WERI-Rb-1 (cell line): ENCODE measurements at regions not wholly inside any gene's neighbourhood (a gene's known extent, or its start where the extent isn't known, plus 50 kb on each side); places are given as distances from the start of the nearest gene placed in this dataset.

Experiments used
- DNase-seq: peaks from one replicate; pipeline ENCODE4 v3.0.0-alpha.2; 2020
- H3K27ac ChIP-seq: fragments of 250-450 bp; sonication (Bioruptor Pico); 2 replicates; pipeline ENCODE4 v1.5.1; 2020; ENCODE audit warnings: mild to moderate bottlenecking, moderate library complexity
- H3K27me3 ChIP-seq: fragments of 250-450 bp; sonication (Bioruptor Pico); 2 replicates; pipeline ENCODE4 v1.5.1; 2021; ENCODE audit warnings: mild to moderate bottlenecking, low read depth, moderate library complexity; ENCODE audit not compliant: insufficient read depth, severe bottlenecking
- H3K36me3 ChIP-seq: fragments of 250-450 bp; sonication (Bioruptor Pico); 2 replicates; pipeline ENCODE4 v1.5.1; 2020; ENCODE audit warnings: mild to moderate bottlenecking, moderate library complexity
- H3K4me3 ChIP-seq: 2 replicates; pipeline ENCODE4 v1.5.1; 2011; ENCODE audit warnings: low read depth, mild to moderate bottlenecking, control low read depth, low read length
- H3K9me3 ChIP-seq: fragments of 250-450 bp; sonication (Bioruptor Pico); 2 replicates; pipeline ENCODE4 v1.5.1; 2021; ENCODE audit warnings: mild to moderate bottlenecking, moderate library complexity; ENCODE audit not compliant: severe bottlenecking
- TF ChIP-seq, protein P1 (sequence below): IDR thresholded peaks from 2 replicates; pipeline ENCODE4 v1.5.1; 2011; ENCODE audit warnings: low read depth, mild to moderate bottlenecking, control low read depth, inconsistent platforms, low read length

DNA sequence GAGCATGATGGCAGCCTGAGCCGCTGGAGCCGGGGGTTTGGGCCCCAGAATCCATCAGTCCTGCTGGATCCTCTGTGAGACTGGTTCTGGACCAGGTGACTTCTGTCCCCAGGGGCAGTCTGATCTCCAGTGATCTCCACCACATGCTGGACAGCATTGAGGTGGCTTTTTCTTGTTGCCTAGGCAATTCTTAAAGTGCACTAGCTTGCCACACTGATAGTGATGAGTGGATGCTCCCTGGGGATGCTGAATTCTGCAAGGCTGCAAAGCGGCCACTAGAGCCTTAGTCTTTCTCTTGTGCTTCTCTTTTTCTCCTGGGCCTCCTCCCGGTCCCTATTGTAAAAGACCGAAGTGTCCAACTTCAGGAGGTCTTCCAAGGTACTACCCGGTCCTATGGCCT lies 70.4 kb upstream of the ATP11B start:
- DNase-seq, result no peak
- no peaks in the 10 kb centered on the region for H3K9me3 ChIP-seq
- H3K4me3 ChIP-seq, result no peak overlapping the region
- H3K27me3 ChIP-seq, result no peaks in the 10 kb centered on the region
- H3K27ac ChIP-seq, result no peak overlapping the region
- TF ChIP-seq, protein P1, sequence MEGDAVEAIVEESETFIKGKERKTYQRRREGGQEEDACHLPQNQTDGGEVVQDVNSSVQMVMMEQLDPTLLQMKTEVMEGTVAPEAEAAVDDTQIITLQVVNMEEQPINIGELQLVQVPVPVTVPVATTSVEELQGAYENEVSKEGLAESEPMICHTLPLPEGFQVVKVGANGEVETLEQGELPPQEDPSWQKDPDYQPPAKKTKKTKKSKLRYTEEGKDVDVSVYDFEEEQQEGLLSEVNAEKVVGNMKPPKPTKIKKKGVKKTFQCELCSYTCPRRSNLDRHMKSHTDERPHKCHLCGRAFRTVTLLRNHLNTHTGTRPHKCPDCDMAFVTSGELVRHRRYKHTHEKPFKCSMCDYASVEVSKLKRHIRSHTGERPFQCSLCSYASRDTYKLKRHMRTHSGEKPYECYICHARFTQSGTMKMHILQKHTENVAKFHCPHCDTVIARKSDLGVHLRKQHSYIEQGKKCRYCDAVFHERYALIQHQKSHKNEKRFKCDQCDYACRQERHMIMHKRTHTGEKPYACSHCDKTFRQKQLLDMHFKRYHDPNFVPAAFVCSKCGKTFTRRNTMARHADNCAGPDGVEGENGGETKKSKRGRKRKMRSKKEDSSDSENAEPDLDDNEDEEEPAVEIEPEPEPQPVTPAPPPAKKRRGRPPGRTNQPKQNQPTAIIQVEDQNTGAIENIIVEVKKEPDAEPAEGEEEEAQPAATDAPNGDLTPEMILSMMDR, result no peak
- no peaks in the 10 kb centered on the region for H3K36me3 ChIP-seq

DNA sequence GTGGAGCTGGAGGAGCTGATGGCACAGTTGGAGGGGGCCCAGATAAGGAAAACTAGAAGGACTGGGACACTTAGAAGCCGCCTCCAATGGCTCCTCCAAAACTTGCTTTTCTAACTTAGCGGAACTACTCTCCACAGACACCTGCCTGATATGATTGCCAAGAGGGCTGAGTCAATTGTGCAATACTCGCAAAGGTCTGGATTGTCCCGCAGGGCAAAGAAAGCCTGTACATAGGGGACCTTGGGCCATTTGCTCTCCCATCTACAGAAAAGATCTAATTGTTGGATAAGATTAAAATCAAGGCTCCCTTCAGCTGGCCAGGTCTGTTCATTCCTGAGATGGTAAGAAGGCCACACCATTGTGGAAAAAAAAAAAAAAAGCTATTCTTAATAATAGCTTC lies 69.7 kb upstream of the ATP11B start:
- H3K9me3 ChIP-seq, result no peaks in the 10 kb centered on the region
- H3K27ac ChIP-seq, result no peak overlapping the region
- no peaks in the 10 kb centered on the region for H3K36me3 ChIP-seq
- no peak overlapping the region for H3K4me3 ChIP-seq
- TF ChIP-seq, protein P1, result no peak
- no peaks in the 10 kb centered on the region for H3K27me3 ChIP-seq
- DNase-seq, result no peak

DNA sequence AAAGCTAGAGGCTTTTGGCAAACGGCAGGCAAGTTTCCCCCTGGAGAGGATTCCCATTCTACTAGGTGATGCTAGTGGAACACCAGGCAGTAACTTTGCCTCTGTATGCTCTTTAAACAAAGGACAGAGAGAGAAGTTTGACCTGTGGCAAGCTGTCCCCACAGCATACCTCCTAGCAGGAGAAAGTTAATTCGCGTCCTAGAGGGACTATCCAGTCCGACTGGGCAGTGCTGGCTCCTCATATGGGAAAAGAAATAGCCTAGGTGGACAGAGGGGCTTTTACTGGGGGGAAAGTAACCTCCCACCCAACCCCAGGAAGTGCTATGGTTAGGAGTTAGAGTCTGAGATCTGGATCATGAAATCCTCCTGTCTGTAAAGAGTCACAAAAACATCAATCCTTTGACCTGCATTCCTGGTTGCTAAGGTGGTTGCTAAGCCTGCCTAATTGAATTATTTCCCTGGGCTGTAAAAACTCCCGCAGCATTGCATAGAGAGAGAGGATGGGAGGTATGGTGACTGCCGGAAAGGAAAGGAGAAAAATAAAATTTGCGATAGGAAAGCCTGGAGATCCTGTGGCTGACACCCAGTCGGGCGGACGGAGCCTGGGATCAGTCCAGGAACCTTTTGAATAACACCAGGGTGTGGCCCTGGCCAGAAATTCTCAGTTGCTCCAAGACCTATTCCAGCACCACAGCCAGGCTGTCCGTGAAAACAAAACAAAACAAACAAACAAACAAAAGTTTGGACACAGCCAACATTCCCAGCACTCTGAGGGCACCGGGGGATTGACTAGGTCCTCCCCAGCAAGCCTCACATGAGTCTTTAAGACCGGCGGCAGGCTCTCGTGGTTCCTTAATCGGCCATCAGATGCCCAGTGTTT lies 67.7 kb upstream of the ATP11B start:
- no peaks in the 10 kb centered on the region for H3K36me3 ChIP-seq
- H3K9me3 ChIP-seq, result no peaks in the 10 kb centered on the region
- TF ChIP-seq, protein P1, result no peak
- no peaks in the 10 kb centered on the region for H3K27me3 ChIP-seq
- DNase-seq, result no peak
- H3K4me3 ChIP-seq, result no peak overlapping the region
- H3K27ac ChIP-seq, result no peak overlapping the region

DNA sequence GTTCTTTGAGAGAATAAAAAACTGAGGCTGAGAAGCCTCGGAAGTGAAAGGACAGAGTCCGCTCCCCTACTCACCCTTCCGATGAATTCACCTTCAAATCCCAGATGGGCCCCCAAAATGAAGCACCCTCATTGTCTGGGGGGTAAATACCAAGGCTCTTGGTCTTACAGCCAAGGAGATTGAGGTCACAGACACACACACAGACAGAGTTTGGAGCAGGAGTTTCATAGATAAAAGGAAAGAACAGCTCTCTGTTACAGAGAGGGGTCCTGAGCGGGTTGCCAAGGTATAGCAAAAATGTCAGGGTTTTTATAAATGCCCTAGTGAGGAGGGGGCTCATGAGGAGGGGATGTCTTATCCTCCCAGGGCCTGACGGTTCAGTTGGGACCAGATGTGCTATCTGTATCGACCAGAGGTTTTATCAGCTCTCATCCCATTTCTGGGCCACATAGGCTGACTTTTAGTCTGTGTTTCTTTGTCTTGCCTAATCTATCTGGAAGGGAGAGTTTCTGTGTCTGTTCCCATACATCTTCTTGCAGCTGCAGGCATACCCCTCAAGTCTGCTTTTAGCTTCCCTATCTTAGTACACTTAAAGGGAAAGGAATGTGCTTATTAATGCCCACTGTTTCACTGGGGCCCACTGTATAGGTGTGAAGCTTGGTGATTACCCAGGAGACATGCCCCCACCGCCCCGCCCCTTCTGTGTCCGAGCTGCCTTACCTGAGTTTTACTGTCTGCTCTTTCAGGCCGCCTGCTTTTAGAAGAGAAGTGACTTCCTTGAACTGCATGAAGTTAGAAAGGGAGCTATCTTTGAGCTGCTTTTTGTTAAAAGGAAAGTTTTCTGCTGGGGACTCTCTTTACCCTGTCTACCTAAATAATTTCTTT lies 66.8 kb upstream of the ATP11B start:
- Histone ChIP-seq H3K4me3 (no peak overlapping the region), H3K27me3 (no peaks in the 10 kb centered on the region), H3K9me3 (no peaks in the 10 kb centered on the region), H3K27ac (no peak overlapping the region), H3K36me3 (no peaks in the 10 kb centered on the region)
- no peak for DNase-seq
- TF ChIP-seq, protein P1, result no peak

DNA sequence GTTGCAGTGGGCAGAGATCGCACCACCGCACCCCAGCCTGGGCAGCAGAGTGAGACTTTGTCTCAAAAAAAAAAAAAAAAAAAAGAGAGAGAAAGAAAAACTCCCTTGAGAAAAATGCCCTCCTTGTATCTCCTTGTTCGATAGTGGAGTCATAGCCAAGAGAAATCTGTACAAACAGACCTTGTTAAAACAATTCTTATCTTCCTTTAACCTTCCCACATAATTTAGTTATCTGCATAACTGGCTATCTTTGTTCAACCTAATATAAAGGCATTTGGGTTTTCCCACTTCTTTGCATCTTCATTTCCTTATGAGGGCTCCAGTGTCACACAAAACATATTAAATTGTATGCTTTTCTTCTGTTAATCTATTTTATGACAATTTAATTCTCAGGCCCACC lies 65.1 kb upstream of the ATP11B start:
- no peak for DNase-seq
- TF ChIP-seq, protein P1, result no peak

More for the DNA sequence above, 65.1 kb upstream of the ATP11B start:
- Histone ChIP-seq H3K4me3 (no peak overlapping the region), H3K36me3 (no peaks in the 10 kb centered on the region), H3K27ac (no peak overlapping the region), H3K27me3 (no peaks in the 10 kb centered on the region), H3K9me3 (no peaks in the 10 kb centered on the region)
